ENCODE measurements at regions not wholly inside any gene's neighbourhood (a gene's known extent, or its start where the extent isn't known, plus 50 kb on each side); places are given as distances from the start of the nearest gene placed in this dataset.

- TF ChIP-seq CTCF (IDR thresholded peaks at IDR 0.05; ENCODE audit: low read depth, low read length): no peak
- DNase-seq (ENCODE audit: extremely low read depth, low read depth): no peak
Observed at GRCh38 chr13:40391788-40392187, 274.7 kb downstream of the FOXO1 start.

GRCh38 chr13:40394304-40394985 lies 272.0 kb downstream of the FOXO1 start:
- no peak for TF ChIP-seq CTCF (IDR thresholded peaks at IDR 0.05; ENCODE audit: low read depth, low read length)
- DNase-seq (ENCODE audit: extremely low read depth, low read depth): no peak

- no peak for DNase-seq (ENCODE audit: extremely low read depth, low read depth)
Observed at GRCh38 chr13:40398065-40398464, 268.4 kb downstream of the FOXO1 start.

DNA sequence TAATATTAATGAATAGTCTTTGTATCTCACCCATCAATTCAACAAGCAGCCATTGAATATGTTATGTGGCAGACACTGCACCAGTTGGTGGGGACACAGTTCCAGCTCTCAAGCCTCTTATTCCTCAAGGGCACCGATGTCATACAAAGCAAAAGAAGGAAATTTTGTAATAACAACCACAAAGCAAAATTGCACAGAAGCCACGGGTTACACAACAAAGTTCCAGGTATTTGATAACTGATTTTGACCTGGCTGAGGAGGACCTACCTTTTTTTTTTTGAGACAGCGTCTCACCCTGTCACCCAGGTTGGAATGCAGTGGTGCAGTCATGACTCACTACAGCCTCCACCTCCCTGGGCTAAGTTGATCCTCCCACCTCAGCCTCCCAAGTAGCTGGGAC lies 266.7 kb downstream of the FOXO1 start:
- TF ChIP-seq CTCF (IDR thresholded peaks at IDR 0.05; ENCODE audit: low read depth, low read length): no peak
- no peak for DNase-seq (ENCODE audit: extremely low read depth, low read depth)

More at GRCh38 chr13:40398065-40398464, 268.4 kb downstream of the FOXO1 start:
- no peak for TF ChIP-seq CTCF (IDR thresholded peaks at IDR 0.05; ENCODE audit: low read depth, low read length)

DNA sequence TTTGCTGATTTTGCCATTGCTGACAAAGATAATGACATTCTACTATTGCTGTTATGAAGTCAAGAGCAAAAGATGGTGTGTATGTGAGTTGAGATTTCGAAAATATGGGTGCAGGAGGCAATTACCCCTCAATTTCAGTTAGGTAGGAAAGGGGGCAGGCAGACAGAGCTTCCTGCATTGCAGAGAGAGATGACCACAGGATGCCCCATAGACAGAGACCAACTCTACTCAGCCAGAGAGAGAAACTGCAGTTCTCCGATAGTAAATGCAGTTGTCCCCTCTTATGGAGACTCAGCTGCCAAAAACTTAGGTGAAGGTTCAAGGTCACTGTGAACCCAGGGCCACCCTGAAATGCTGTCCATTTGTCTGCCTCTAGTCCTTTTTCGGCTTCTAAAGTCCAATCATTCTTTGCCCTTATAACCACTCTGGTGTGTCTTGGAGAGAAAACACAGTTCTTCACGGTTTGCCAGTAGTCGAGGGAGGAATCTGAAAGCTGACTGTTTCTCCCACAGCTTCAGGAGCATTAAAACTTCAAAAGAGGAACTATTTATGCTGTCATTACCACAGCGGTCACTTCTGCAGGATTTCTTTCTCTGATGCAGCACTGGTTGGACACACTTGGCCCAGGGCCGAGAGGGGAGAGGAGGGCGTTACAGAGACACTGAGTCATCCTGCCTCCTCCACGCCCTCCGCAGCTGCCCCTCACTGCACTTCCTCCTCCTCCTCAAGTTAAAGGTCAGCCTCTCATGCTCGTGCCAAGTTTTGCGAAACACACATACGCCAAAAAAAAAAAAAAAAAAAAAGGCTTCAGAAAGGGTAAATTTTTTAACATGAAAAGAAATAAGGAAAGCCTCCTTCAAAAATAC lies 264.3 kb downstream of the FOXO1 start:
- TF ChIP-seq CTCF (IDR thresholded peaks at IDR 0.05; ENCODE audit: low read depth, low read length): no peak
- peak; percentile 89 for DNase-seq (ENCODE audit: extremely low read depth, low read depth)

GRCh38 chr13:40402931-40403431 lies 263.5 kb downstream of the FOXO1 start:
- DNase-seq (ENCODE audit: extremely low read depth, low read depth): no peak

More at GRCh38 chr13:40402931-40403431, 263.5 kb downstream of the FOXO1 start:
- TF ChIP-seq CTCF (IDR thresholded peaks at IDR 0.05; ENCODE audit: low read depth, low read length): no peak
